ENCODE measurements at regions not wholly inside any gene's neighbourhood (a gene's known extent, or its start where the extent isn't known, plus 50 kb on each side); places are given as distances from the start of the nearest gene placed in this dataset.

GRCh38 chr1:58881471-58881994 is 97.7 kb upstream of the JUN start (continued):
- TF ChIP-seq MGA (IDR thresholded peaks at IDR 0.05) = peak; percentile 19; the same call in 1 of the 2 replicates
- peak; percentile 29 for TF ChIP-seq NEUROD1 (IDR thresholded peaks at IDR 0.05; ENCODE audit: borderline replicate concordance, low read depth, low read length, partially characterized antibody)
- TF ChIP-seq REST (IDR thresholded peaks at IDR 0.05; ENCODE audit: borderline replicate concordance) = peak; percentile 26; the same call in 1 of the 2 replicates
- no peak for TF ChIP-seq REST (CRISPR knock-in tag; IDR thresholded peaks at IDR 0.05; ENCODE audit: low read depth)
- TF ChIP-seq BACH1 (tag; IDR thresholded peaks at IDR 0.05) = peak; percentile 98
- no peak for TF ChIP-seq ZBTB5 (IDR thresholded peaks at IDR 0.05)
